Ureter (tissue), 1 donor: ENCODE measurements at regions not wholly inside any gene's neighbourhood (a gene's known extent, or its start where the extent isn't known, plus 50 kb on each side); places are given as distances from the start of the nearest gene placed in this dataset.

Experiments used
- DNase-seq: peaks from one replicate; pipeline ENCODE4 v3.0.0-alpha.2; 2020; ENCODE audit warnings: low spot score
- donor health status: DM: yes; HTN: yes; CAD: no.

DNA sequence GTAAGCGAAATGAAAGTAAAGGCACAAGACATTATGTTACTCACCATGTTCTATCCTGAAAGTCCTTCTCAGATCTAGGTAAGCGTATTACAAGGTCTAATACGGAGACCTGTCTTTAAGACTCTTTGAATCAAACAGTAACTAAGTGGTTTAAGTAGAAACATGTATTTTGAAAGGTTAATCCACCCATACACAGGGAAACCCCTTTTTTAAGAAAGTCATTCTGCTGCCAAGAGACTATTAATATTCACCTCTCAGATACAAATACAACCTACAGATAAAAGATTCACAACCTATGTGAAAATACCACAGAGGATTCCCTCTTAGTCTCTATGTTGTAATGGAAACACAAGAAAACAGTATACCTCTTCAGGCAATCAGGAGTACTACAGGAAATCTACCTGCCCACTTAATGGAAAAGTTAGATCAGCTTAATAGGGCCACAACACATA lies 63.2 kb upstream of the TNIP3 start:
- DNase-seq, result no peak

DNA sequence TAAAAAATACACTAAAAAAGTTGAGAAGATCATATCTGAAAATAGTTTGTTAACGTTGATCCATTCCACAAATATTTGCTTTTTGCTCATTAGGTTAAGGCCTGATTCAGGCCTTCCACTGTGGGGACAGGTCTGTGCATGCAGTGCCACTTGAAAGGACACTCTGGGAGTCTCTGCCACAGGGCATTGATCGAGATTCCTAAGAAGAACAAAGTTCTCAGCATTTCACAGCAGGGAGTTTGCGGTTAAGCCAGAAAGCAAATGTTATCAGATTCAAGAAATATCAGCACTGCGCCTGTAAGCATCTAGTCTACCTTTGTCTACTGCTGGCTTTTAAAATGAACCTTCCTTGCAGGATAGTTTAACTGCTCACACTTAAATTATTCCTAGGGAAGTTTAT lies 62.2 kb upstream of the TNIP3 start:
- no peak for DNase-seq

GRCh38 chr4:121221608-121222007 lies 57.5 kb upstream of the TNIP3 start:
- DNase-seq, result no peak

DNA sequence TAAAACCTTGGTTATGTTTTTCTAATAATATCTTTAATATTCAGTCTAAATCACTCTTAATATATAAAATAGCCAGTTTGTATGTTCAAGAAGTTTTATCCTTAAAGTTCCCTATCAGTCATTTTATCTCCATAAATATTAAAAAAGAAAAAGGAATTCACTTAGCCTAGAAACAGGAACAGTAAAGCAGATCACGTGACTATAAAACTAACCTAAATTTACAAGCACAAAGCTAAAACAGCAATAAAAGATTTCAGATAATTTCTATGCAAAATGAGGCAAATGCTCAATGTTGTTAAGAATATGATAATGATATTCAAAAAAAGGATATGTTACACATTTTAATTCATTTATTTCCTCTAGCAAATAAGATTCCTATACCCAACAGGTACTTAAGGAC lies 57.1 kb upstream of the TNIP3 start:
- no peak for DNase-seq

DNA sequence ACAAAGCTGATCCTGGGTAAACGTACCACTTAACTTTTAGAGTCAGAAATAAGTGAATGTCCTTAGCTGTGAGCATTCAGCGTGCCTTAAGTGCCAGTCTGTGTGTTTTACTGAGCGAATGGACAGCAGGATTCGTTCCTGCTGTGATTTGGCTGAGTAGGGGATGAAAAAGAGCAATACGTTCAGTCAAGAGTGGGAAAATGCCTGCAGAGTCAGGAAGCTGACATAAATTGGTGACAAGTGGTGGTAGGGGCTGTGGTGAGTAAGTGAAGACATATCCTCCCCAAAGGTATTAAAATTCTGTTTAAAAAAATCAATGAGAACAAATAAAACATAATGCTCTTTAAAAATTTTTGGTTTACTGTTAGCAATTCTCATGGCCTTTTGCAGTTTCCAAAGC lies 56.6 kb upstream of the TNIP3 start:
- DNase-seq, result no peak

DNA sequence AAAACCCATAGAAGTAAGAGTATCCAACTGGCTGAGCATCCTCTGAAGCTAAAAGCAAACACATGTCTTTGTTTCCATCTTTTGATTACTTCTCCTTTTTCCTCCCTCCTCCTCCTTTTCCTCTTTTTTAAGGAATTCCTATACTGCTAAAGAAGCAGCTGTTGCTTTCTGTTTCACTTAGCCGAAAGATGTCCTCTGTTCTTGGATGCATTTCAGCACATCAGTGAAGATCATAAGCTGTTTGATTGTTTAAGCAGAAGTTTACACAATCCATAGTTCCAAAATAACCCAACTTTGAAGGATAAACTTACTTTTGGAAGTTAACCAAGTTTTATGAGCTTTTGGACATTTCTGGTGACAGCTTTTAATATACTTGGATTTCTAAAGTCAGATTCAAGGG lies 55.1 kb upstream of the TNIP3 start:
- no peak for DNase-seq

GRCh38 chr4:121217351-121217750 lies 53.2 kb upstream of the TNIP3 start:
- DNase-seq, result no peak

GRCh38 chr4:121216461-121216860 lies 52.3 kb upstream of the TNIP3 start:
- DNase-seq, result no peak

DNA sequence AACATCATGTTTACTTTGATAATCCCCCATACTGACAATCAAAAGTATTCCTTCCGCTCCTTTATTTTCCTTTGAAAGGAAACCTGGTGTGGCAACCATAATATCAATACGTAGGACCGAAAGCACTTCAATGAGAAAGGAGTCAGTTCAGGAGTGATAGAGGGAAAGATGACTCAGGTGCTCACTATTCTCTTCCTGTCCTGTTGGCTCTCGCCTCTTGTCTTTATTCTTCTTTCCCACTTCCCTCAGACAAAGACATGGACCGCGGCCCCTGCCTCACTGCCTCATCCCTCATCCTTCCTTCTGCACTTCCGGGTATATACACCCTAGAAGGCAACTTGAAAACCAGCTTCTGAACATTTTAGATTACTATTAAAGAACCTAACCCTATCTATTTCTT lies 49.8 kb upstream of the TNIP3 start:
- no peak for DNase-seq
